Panc1 (cell line): ENCODE measurements at regions not wholly inside any gene's neighbourhood (a gene's known extent, or its start where the extent isn't known, plus 50 kb on each side); places are given as distances from the start of the nearest gene placed in this dataset.

Experiments
- ATAC-seq: fragments of 200-7000 bp; cut with Tn5 transposase; 2 replicates; pipeline ENCODE4 v1.9.1; 2020; ENCODE audit warnings: mild to moderate bottlenecking, moderate library complexity
- BruUV-seq: library from RNA; stranded (reverse); fragments of 400-500 nt; replicated peaks from 2 replicates; lab custom pipeline; 2021; lab: Mats Ljungman, UMichigan
- CTCF ChIA-PET: fragments of 300-600 bp; sonication (Branson Sonifier 250); formaldehyde crosslinking; loops from one replicate; lab custom pipeline; 2022; ENCODE audit warnings: antibody characterized with exemption; lab: Charles Lee
- POLR2A ChIA-PET: fragments of 300-600 bp; sonication (Branson Sonifier 250); formaldehyde crosslinking; loops from one replicate; lab custom pipeline; 2022; ENCODE audit warnings: antibody characterized with exemption; lab: Charles Lee
- DNase-seq: peaks from one replicate; pipeline ENCODE4 v3.0.0-alpha.2; 2010; ENCODE audit warnings: low read depth, low spot score
- H3K27ac ChIP-seq: 2 replicates; pipeline ENCODE4 v1.5.1; 2011; ENCODE audit warnings: mild to moderate bottlenecking, low read length, inconsistent platforms
- H3K27me3 ChIP-seq: fragments of 200-500 bp; sonication (Bioruptor generic); 2 replicates; pipeline ENCODE4 v1.6.0; 2014; ENCODE audit warnings: low read length, inconsistent platforms; ENCODE audit not compliant: control insufficient read depth, insufficient read depth
- H3K36me3 ChIP-seq: fragments of 200-500 bp; sonication (Bioruptor generic); 2 replicates; pipeline ENCODE4 v1.5.1; 2014; ENCODE audit warnings: inconsistent platforms, mild to moderate bottlenecking, low read length, moderate library complexity; ENCODE audit not compliant: control insufficient read depth, insufficient read depth
- H3K4me1 ChIP-seq: 2 replicates; pipeline ENCODE4 v1.5.1; 2011; ENCODE audit warnings: inconsistent platforms, mild to moderate bottlenecking, low read length, moderate library complexity; ENCODE audit not compliant: control insufficient read depth, insufficient read depth
- H3K4me3 ChIP-seq, 2 experiments: 2 replicates each; pipeline ENCODE4 v1.5.1; 2011 to 2012; ENCODE audit warnings: low read depth in 2 of 2, low read length in 2 of 2, mild to moderate bottlenecking in 2 of 2, inconsistent platforms in 1 of 2, moderate library complexity in 1 of 2
- H3K9me3 ChIP-seq: fragments of 200-500 bp; sonication (Bioruptor generic); 2 replicates; pipeline ENCODE4 v1.5.1; 2014; ENCODE audit warnings: low read depth, mild to moderate bottlenecking, inconsistent platforms, low read length, moderate library complexity; ENCODE audit not compliant: control insufficient read depth, insufficient read depth
- POLR2AphosphoS5 ChIP-seq: IDR thresholded peaks from 2 replicates; pipeline ENCODE4 v1.6.1; 2012; ENCODE audit warnings: mild to moderate bottlenecking, low read depth, low read length, moderate library complexity
- SIN3A ChIP-seq: IDR thresholded peaks from 2 replicates; pipeline ENCODE4 v1.6.1; 2012; ENCODE audit warnings: low read depth, mild to moderate bottlenecking, low read length, moderate library complexity, borderline replicate concordance; ENCODE audit not compliant: insufficient read depth
- TCF7L2 ChIP-seq: IDR thresholded peaks from 2 replicates; pipeline ENCODE4 v1.6.1; 2011; ENCODE audit warnings: mild to moderate bottlenecking, low read depth, low read length, inconsistent platforms
- in situ Hi-C: cut with HindIII; loops from 2 replicates; pipeline ENCODE4 v1.10.0; 2016; ENCODE audit warnings: low sequenced_read_pairs, low pct_unique_long_range_greater_than_20kb
- intact Hi-C: fragments of 100-400 bp; cut with micrococcal nuclease; formaldehyde crosslinking; loops from one replicate; pipeline ENCODE4 v1.10.0; 2022; ENCODE audit not compliant: unreplicated experiment
- TF ChIP-seq, protein P1 (sequence below), 2 experiments: IDR thresholded peaks; 2 replicates each; pipeline ENCODE4 v1.6.1; 2011 to 2012; ENCODE audit warnings: low read depth in 2 of 2, control low read depth in 1 of 2, low read length in 1 of 2, mild to moderate bottlenecking in 1 of 2, moderate library complexity in 1 of 2; ENCODE audit not compliant: insufficient read depth in 1 of 2
- TF ChIP-seq, protein P2 (sequence below): fragments of 450-650 bp; IDR thresholded peaks from 2 replicates; pipeline ENCODE4 v1.5.1; 2017; ENCODE audit warnings: mild to moderate bottlenecking

GRCh38 chr13:40476175-40476958 is 190.1 kb downstream of the FOXO1 start:
- ATAC-seq (no peak), DNase-seq (no peak)
- POLR2A ChIA-PET, result no interaction called here
- Histone ChIP-seq H3K4me3 (no peak overlapping the region), H3K27ac (no peak overlapping the region), H3K36me3 (no peaks in the 10 kb centered on the region), H3K9me3 (no peaks in the 10 kb centered on the region), H3K27me3 (no peaks in the 10 kb centered on the region), H3K4me1 (no peaks in the 10 kb centered on the region)
- intact Hi-C loops (no loop called here), in situ Hi-C loops (no loop called here)
- no TSS peak for BruUV-seq
- no peak for TF ChIP-seq SIN3A
- no peak for TF ChIP-seq POLR2AphosphoS5
- TF ChIP-seq, protein P1, sequence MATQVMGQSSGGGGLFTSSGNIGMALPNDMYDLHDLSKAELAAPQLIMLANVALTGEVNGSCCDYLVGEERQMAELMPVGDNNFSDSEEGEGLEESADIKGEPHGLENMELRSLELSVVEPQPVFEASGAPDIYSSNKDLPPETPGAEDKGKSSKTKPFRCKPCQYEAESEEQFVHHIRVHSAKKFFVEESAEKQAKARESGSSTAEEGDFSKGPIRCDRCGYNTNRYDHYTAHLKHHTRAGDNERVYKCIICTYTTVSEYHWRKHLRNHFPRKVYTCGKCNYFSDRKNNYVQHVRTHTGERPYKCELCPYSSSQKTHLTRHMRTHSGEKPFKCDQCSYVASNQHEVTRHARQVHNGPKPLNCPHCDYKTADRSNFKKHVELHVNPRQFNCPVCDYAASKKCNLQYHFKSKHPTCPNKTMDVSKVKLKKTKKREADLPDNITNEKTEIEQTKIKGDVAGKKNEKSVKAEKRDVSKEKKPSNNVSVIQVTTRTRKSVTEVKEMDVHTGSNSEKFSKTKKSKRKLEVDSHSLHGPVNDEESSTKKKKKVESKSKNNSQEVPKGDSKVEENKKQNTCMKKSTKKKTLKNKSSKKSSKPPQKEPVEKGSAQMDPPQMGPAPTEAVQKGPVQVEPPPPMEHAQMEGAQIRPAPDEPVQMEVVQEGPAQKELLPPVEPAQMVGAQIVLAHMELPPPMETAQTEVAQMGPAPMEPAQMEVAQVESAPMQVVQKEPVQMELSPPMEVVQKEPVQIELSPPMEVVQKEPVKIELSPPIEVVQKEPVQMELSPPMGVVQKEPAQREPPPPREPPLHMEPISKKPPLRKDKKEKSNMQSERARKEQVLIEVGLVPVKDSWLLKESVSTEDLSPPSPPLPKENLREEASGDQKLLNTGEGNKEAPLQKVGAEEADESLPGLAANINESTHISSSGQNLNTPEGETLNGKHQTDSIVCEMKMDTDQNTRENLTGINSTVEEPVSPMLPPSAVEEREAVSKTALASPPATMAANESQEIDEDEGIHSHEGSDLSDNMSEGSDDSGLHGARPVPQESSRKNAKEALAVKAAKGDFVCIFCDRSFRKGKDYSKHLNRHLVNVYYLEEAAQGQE (IDR thresholded peaks at IDR 0.05; ENCODE audit: insufficient read depth in 1 of 2, low read depth in 2 of 2, low read length in 1 of 2), result no peak
- TF ChIP-seq, protein P2, sequence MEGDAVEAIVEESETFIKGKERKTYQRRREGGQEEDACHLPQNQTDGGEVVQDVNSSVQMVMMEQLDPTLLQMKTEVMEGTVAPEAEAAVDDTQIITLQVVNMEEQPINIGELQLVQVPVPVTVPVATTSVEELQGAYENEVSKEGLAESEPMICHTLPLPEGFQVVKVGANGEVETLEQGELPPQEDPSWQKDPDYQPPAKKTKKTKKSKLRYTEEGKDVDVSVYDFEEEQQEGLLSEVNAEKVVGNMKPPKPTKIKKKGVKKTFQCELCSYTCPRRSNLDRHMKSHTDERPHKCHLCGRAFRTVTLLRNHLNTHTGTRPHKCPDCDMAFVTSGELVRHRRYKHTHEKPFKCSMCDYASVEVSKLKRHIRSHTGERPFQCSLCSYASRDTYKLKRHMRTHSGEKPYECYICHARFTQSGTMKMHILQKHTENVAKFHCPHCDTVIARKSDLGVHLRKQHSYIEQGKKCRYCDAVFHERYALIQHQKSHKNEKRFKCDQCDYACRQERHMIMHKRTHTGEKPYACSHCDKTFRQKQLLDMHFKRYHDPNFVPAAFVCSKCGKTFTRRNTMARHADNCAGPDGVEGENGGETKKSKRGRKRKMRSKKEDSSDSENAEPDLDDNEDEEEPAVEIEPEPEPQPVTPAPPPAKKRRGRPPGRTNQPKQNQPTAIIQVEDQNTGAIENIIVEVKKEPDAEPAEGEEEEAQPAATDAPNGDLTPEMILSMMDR, result no peak
- TF ChIP-seq TCF7L2, result no peak
- CTCF ChIA-PET, result no interaction called here

DNA sequence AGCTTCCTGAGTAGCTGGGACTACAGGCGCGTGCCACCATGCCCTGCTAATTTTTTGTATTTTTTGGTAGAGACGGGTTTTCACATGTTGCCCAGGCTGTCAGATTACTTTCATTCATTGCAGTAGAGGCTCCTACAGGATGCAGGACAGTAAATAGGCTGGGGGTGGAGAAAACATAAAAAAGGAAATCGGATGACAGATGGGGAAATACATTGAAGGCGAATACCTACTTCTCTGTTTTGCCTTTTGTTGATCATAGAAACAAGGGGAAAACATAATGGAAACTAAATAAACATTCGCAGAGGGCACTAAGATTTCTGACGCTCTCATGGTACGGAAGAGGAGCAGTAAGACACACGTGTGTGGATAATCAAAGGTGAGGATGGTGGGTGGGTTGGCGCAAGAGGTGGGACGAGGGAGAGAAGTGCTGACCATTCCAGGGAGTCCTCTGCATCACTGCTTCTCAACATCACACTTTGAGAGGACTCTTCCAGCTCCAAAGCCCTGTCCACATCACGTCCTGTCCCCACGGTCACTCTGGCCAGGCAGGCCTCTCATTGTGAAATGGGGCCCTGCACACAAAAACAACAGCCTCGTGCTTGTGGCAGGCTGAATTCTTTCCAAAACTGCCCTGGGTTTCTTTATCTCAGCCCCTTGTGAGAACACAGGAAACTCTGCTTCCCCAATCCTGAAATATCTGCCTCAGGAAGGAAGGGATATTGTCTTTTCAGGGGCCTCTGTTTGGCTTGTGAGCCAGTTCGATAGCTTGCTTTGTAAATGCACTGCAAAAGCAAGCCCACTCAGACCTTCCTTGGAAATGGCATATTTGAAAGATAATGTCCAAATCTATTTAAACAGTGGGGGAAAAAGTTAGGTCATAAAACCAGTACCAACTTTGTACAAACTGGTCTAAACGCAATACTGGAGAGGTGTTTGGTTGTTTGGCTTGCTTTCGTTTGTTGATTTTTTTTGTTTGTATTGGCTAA is 188.5 kb downstream of the FOXO1 start:
- CTCF ChIA-PET, result no interaction called here
- Histone ChIP-seq H3K4me3 (no peak overlapping the region), H3K4me1 (no peaks in the 10 kb centered on the region), H3K27me3 (no peaks in the 10 kb centered on the region), H3K36me3 (no peaks in the 10 kb centered on the region), H3K9me3 (no peaks in the 10 kb centered on the region), H3K27ac (no peak overlapping the region)
- no peak for DNase-seq
- no TSS peak for BruUV-seq
- ATAC-seq, result no peak
- TF ChIP-seq, protein P1 (IDR thresholded peaks at IDR 0.05; ENCODE audit: insufficient read depth in 1 of 2, low read depth in 2 of 2, low read length in 1 of 2), result no peak
- TF ChIP-seq, protein P2, result no peak
- TF ChIP-seq SIN3A (no peak), POLR2AphosphoS5 (no peak), TCF7L2 (no peak)
- POLR2A ChIA-PET, result no interaction called here
- intact Hi-C loops, result no loop called here
- in situ Hi-C loops, result no loop called here
